GM12878 (cell line): ENCODE measurements at regions not wholly inside any gene's neighbourhood (a gene's known extent, or its start where the extent isn't known, plus 50 kb on each side); places are given as distances from the start of the nearest gene placed in this dataset.

Experiments
- CBFB ChIP-seq: IDR thresholded peaks from 2 replicates; pipeline ENCODE4 v1.6.1; 2016; ENCODE audit warnings: antibody characterized with exemption, low read depth
- CTCF ChIP-seq, 3 experiments: IDR thresholded peaks in 2 of 3; conservative IDR thresholded peaks in 1 of 3; 2 replicates each; pipeline ENCODE4 v1.5.1; 2011; ENCODE audit warnings: low read depth in 3 of 3, low read length in 3 of 3, mild to moderate bottlenecking in 3 of 3, control low read depth in 2 of 3, moderate library complexity in 2 of 3, inconsistent platforms in 1 of 3, mixed read lengths in 1 of 3; ENCODE audit not compliant: control insufficient read depth in 2 of 3, insufficient read depth in 1 of 3; ENCODE audit errors: extremely low read depth in 1 of 3
- CUX1 ChIP-seq: IDR thresholded peaks from 2 replicates; pipeline ENCODE4 v1.6.1; 2012; ENCODE audit warnings: improper control_type of control experiment, low read depth, low read length; ENCODE audit not compliant: insufficient replicate concordance
- FOS ChIP-seq: IDR thresholded peaks from 3 replicates; pipeline ENCODE4 v1.6.1; 2011; ENCODE audit warnings: borderline replicate concordance; ENCODE audit not compliant: insufficient read length; ENCODE audit errors: extremely low read depth
- MAX ChIP-seq: IDR thresholded peaks from 2 replicates; pipeline ENCODE4 v1.6.1; 2012; ENCODE audit warnings: low read depth, low read length, improper control_type of control experiment
- SREBF1 ChIP-seq: IDR thresholded peaks from 2 replicates; pipeline ENCODE4 v1.6.1; 2012; ENCODE audit warnings: mild to moderate bottlenecking, low read length
- ZBTB11 ChIP-seq: fragments of 450-650 bp; formaldehyde crosslinking; IDR thresholded peaks from 2 replicates; pipeline ENCODE4 v1.5.0; 2022; ENCODE audit warnings: mild to moderate bottlenecking, missing genetic modification characterization
- ZBTB4 ChIP-seq: fragments of 450-650 bp; formaldehyde crosslinking; IDR thresholded peaks from 2 replicates; pipeline ENCODE4 v1.4.0; 2022; ENCODE audit warnings: mild to moderate bottlenecking, moderate library complexity
- ZNF687 ChIP-seq: fragments of 450-650 bp; IDR thresholded peaks from 2 replicates; pipeline ENCODE4 v1.6.1; 2017; ENCODE audit warnings: mild to moderate bottlenecking, moderate library complexity

- TF ChIP-seq ZBTB11 (CRISPR knock-in tag) (no peak), CTCF (IDR thresholded peaks at IDR 0.05 in 2 of 3, conservative IDR thresholded peaks at IDR 0.05 in 1 of 3; ENCODE audit: control insufficient read depth in 2 of 3, extremely low read depth in 1 of 3, insufficient read depth in 1 of 3, low read depth in 3 of 3, low read length in 3 of 3) (peak; percentile 73 to 82 (median 74)), SREBF1 (no peak), ZNF687 (no peak), CUX1 (no peak), CBFB (no peak), ZBTB4 (no peak), FOS (no peak), MAX (no peak)
Observed at GRCh38 chr12:108457006-108457733, 57.9 kb upstream of the FICD start (continued).
